B cell (primary cell): ENCODE measurements at regions not wholly inside any gene's neighbourhood (a gene's known extent, or its start where the extent isn't known, plus 50 kb on each side); places are given as distances from the start of the nearest gene placed in this dataset.

Experiments used
- ATAC-seq: fragments of 200-7000 bp; cut with Tn5 transposase; one replicate; pipeline ENCODE4 v1.10.0; 2021; ENCODE audit warnings: low read depth, mild to moderate bottlenecking, moderate number of reproducible peaks, moderate library complexity
- CTCF ChIA-PET: fragments of 350-600 bp; sonication (Branson Sonifier 250); formaldehyde crosslinking; loops from one replicate; lab custom pipeline; 2021; ENCODE audit warnings: antibody characterized with exemption, inconsistent platforms; lab: Charles Lee
- POLR2A ChIA-PET: fragments of 350-600 bp; sonication (Branson Sonifier 250); formaldehyde crosslinking; loops from one replicate; lab custom pipeline; 2021; ENCODE audit warnings: antibody characterized with exemption; lab: Charles Lee
- DNase-seq: peaks from one replicate; pipeline ENCODE4 v3.0.0; 2013
- H2AFZ ChIP-seq: 2 replicates; pipeline ENCODE4 v1.6.1; 2012; ENCODE audit warnings: mild to moderate bottlenecking, low read depth, low read length; ENCODE audit not compliant: insufficient read depth, poor library complexity, severe bottlenecking
- H3K27ac ChIP-seq, 2 donors: 1 replicate in 1 of 2; 2 replicates in 1 of 2; pipeline ENCODE4 v1.5.1; 2012 to 2013; ENCODE audit warnings: low read length in 2 of 2, mild to moderate bottlenecking in 2 of 2, moderate library complexity in 1 of 2
- H3K27me3 ChIP-seq, 4 experiments: fragments of 200-600 bp in 1 of 4; sonication (generic) in 1 of 4; replicated peaks in 1 of 4; 1 replicate in 2 of 4; 2 replicates in 2 of 4; pipeline versions ENCODE4 v1.6.1 to v1.7.0; 2013 to 2016; ENCODE audit warnings: low read length in 3 of 4, mild to moderate bottlenecking in 2 of 4, mixed read lengths in 1 of 4, moderate library complexity in 1 of 4; ENCODE audit not compliant: insufficient read depth in 4 of 4, control insufficient read depth in 3 of 4; ENCODE audit errors: control extremely low read depth in 1 of 4
- H3K36me3 ChIP-seq, 2 experiments: replicated peaks in 1 of 2; 1 replicate in 1 of 2; 2 replicates in 1 of 2; pipeline versions ENCODE4 v1.6.1 to v1.7.1; 2013; ENCODE audit warnings: low read length in 1 of 2; ENCODE audit not compliant: insufficient read depth in 2 of 2, control insufficient read depth in 1 of 2; ENCODE audit errors: control extremely low read depth in 1 of 2, extremely low read depth in 1 of 2
- H3K4me1 ChIP-seq, 2 donors: fragments of 200-600 bp in 1 of 2; sonication (generic) in 1 of 2; 1 replicate in 1 of 2; 2 replicates in 1 of 2; pipeline versions ENCODE4 v1.5.1 to v1.6.1; 2013 to 2017; ENCODE audit warnings: low read length in 2 of 2; ENCODE audit not compliant: control insufficient read depth in 2 of 2, insufficient read depth in 2 of 2
- H3K4me2 ChIP-seq: replicated peaks from 2 replicates; pipeline ENCODE3; 2012; ENCODE audit warnings: mild to moderate bottlenecking, low read depth, low read length; ENCODE audit not compliant: poor library complexity, severe bottlenecking
- H3K4me3 ChIP-seq, 5 experiments: fragments of 200-600 bp in 1 of 5; sonication (generic) in 1 of 5; 1 replicate in 3 of 5; 2 replicates in 2 of 5; pipeline versions ENCODE4 v1.5.1 to v1.7.0; 2011 to 2016; ENCODE audit warnings: low read length in 4 of 5, mild to moderate bottlenecking in 4 of 5, low read depth in 2 of 5, control low read depth in 1 of 5, moderate library complexity in 1 of 5; ENCODE audit not compliant: insufficient read depth in 1 of 5; ENCODE audit errors: control extremely low read depth in 1 of 5, extremely low read depth in 1 of 5
- H3K79me2 ChIP-seq: fragments of 200-600 bp; sonication (generic); one replicate; pipeline ENCODE4 v1.6.0; 2016; ENCODE audit warnings: low read length; ENCODE audit not compliant: control insufficient read depth, insufficient read depth
- H3K9ac ChIP-seq: fragments of 200-600 bp; sonication (generic); 2 replicates; pipeline ENCODE4 v1.6.1; 2017; ENCODE audit warnings: mild to moderate bottlenecking, low read length, moderate library complexity
- H3K9me3 ChIP-seq, 3 donors: one replicate each; pipeline versions ENCODE4 v1.6.1 to v1.7.1; 2013; ENCODE audit warnings: low read length in 2 of 3; ENCODE audit not compliant: control insufficient read depth in 2 of 3, insufficient read depth in 1 of 3; ENCODE audit errors: control extremely low read depth in 1 of 3
- H4K20me1 ChIP-seq: 2 replicates; pipeline ENCODE4 v1.6.0; 2012; ENCODE audit warnings: mild to moderate bottlenecking, low read length; ENCODE audit not compliant: insufficient read depth, control insufficient read depth, poor library complexity, severe bottlenecking
- H3K27ac Mint-ChIP-seq: one replicate; pipeline ENCODE4 v1.8.0; 2021; ENCODE audit warnings: mixed read lengths
- H3K27me3 Mint-ChIP-seq: one replicate; pipeline ENCODE4 v1.8.0; 2021; ENCODE audit warnings: mixed read lengths
- H3K4me1 Mint-ChIP-seq: one replicate; pipeline ENCODE4 v1.8.0; 2021; ENCODE audit warnings: mixed read lengths
- H3K4me3 Mint-ChIP-seq: one replicate; pipeline ENCODE4 v1.8.0; 2021; ENCODE audit warnings: mixed read lengths
- H3K9me3 Mint-ChIP-seq: one replicate; pipeline ENCODE4 v1.8.0; 2022; ENCODE audit warnings: mixed read lengths; ENCODE audit not compliant: insufficient read depth
- EZH2 ChIP-seq: IDR thresholded peaks from 2 replicates; pipeline ENCODE4 v1.6.1; 2012; ENCODE audit warnings: borderline replicate concordance, low read depth, mild to moderate bottlenecking, moderate library complexity, low read length; ENCODE audit not compliant: insufficient read depth, poor library complexity, severe bottlenecking
- WGBS: methylation state at CpG from one replicate; pipeline ENCODE4 v1.1.5; 2013; ENCODE audit warnings: missing lambda C conversion rate; ENCODE audit not compliant: insufficient coverage; 5-methylcytosine and 5-hydroxymethylcytosine counted together
- intact Hi-C: fragments of 100-400 bp; cut with micrococcal nuclease; formaldehyde crosslinking; loops from one replicate; pipeline ENCODE4 v1.10.0; 2022
- TF ChIP-seq, protein P1 (sequence below): fragments of 200-600 bp; IDR thresholded peaks from one replicate; pipeline ENCODE4 v1.8.0; 2022; ENCODE audit warnings: antibody characterized with exemption, mild to moderate bottlenecking

DNA sequence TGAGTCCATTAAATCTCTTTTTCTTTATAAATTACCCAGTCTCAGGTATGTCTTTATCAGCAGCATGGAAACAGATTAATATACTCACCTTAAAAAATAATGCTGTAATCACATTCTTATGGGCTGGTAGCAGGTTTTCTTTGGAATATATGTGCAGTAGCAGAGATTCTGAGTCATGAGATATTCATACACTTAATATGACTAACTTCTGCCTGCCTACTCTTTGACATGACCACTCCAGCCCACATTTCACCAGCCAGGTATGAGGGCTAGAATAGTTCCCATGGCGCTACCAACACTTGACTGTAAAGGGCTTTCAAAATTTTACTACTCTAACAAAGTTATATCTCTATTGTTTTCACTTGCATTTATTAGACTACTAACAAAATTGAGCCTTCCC lies 74.1 kb upstream of the GHR start:
- Histone ChIP-seq H3K27ac (no peak overlapping the region), H3K4me2 (no peak overlapping the region), H3K27me3 (no peaks in the 10 kb centered on the region), H4K20me1 (no peaks in the 10 kb centered on the region), H2AFZ (no peak overlapping the region), H3K4me3 (no peak overlapping the region), H3K9ac (no peak overlapping the region), H3K4me1 (no peaks in the 10 kb centered on the region), H3K36me3 (no peaks in the 10 kb centered on the region), H3K9me3 (peaks cover 0 to 15% (median 0%) of the 10 kb centered on the region in 3 donors), H3K79me2 (no peaks in the 10 kb centered on the region)
- TF ChIP-seq, protein P1, sequence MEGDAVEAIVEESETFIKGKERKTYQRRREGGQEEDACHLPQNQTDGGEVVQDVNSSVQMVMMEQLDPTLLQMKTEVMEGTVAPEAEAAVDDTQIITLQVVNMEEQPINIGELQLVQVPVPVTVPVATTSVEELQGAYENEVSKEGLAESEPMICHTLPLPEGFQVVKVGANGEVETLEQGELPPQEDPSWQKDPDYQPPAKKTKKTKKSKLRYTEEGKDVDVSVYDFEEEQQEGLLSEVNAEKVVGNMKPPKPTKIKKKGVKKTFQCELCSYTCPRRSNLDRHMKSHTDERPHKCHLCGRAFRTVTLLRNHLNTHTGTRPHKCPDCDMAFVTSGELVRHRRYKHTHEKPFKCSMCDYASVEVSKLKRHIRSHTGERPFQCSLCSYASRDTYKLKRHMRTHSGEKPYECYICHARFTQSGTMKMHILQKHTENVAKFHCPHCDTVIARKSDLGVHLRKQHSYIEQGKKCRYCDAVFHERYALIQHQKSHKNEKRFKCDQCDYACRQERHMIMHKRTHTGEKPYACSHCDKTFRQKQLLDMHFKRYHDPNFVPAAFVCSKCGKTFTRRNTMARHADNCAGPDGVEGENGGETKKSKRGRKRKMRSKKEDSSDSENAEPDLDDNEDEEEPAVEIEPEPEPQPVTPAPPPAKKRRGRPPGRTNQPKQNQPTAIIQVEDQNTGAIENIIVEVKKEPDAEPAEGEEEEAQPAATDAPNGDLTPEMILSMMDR, result no peak
- no peak for TF ChIP-seq EZH2
- no peaks in the 10 kb centered on the region for H3K27me3 Mint-ChIP-seq
- WGBS, result no CpG with 5 or more reads among the region's 1 CpG
- CTCF ChIA-PET, result no interaction called here
- intact Hi-C loops, result no loop called here
- H3K4me3 Mint-ChIP-seq, result no peak overlapping the region
- no peak overlapping the region for H3K27ac Mint-ChIP-seq
- H3K9me3 Mint-ChIP-seq, result no peaks in the 10 kb centered on the region
- H3K4me1 Mint-ChIP-seq, result no peaks in the 10 kb centered on the region
- no peak for ATAC-seq
- no peak for DNase-seq
- POLR2A ChIA-PET, result no interaction called here

DNA sequence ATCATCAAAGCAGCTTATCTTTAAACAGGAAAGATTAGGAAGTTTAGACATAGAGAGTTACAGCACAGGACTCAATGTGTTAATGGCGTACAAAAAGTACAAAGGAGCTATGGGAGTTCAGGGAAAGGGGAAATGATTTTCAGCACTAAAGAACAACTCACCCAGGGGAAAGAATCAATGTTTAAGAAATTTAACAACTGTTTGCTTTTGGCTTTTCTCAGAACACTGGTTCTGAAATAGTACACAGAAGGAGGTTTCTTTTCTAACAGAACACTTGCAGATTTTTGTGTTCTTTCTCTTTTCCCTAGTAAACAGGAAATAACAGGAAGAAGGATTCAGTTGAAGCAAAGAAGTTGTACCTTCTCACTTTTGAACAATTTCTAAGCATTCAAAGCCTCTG lies 71.3 kb upstream of the GHR start:
- Mint-ChIP-seq H3K4me3 (no peak overlapping the region), H3K27me3 (no peaks in the 10 kb centered on the region), H3K9me3 (no peaks in the 10 kb centered on the region), H3K27ac (no peak overlapping the region), H3K4me1 (no peaks in the 10 kb centered on the region)
- no peak for DNase-seq
- TF ChIP-seq, protein P1, result no peak
- no peak for TF ChIP-seq EZH2
- intact Hi-C loops, result no loop called here
- Histone ChIP-seq H3K9ac (no peak overlapping the region), H3K4me3 (no peak overlapping the region), H3K27ac (no peak overlapping the region), H3K36me3 (no peaks in the 10 kb centered on the region), H3K79me2 (no peaks in the 10 kb centered on the region), H4K20me1 (no peaks in the 10 kb centered on the region), H3K4me1 (no peaks in the 10 kb centered on the region), H2AFZ (no peak overlapping the region), H3K4me2 (no peak overlapping the region), H3K9me3 (peaks cover 0 to 15% (median 0%) of the 10 kb centered on the region in 3 donors), H3K27me3 (no peaks in the 10 kb centered on the region)
- POLR2A ChIA-PET, result no interaction called here
- WGBS, result no CpG with 5 or more reads among the region's 1 CpG
- ATAC-seq, result no peak
- CTCF ChIA-PET, result no interaction called here
